ENCODE measurements at regions not wholly inside any gene's neighbourhood (a gene's known extent, or its start where the extent isn't known, plus 50 kb on each side); places are given as distances from the start of the nearest gene placed in this dataset.

DNA sequence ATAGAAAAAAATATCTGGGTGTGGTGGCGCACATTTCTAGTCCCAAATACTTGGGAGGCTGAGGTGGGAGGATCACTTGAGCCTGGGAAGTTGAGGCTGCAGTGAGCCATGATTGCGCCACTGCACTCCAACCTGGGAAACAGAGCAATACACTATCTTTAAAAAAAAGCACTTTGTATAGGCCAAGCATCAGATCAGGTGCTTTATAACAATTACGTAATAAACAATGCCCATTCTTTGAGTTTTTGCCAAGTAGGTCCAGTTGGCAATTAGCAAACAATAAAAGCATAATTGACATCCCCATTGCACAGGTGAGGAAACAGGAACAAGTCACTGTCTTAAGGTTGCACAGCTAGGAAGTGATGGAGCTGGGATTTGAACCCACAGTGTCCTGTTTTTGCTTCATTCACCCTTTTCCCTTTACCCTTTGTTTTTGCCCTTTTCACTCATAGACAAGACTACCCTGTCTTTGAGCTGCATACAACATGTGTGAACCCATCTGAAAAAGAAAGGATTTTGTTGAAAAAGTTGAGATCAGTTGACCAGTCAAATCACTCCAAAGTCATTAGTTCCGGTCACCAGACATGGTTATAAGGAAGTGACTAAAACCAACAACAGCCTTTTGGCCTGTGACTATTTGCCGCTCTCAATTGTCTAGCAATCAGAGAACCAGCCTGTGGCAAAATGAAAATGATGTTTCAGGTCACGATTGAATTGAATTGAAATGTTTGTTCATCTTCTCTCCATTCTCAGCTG, 303.6 kb downstream of the TFAP2C start:
- no peak for DNase-seq

- DNase-seq = no peak
Measured at GRCh38 chr20:56933331-56933698, 304.2 kb downstream of the TFAP2C start.

GRCh38 chr20:56934888-56935287, 305.8 kb downstream of the TFAP2C start:
- no peak for DNase-seq

DNA sequence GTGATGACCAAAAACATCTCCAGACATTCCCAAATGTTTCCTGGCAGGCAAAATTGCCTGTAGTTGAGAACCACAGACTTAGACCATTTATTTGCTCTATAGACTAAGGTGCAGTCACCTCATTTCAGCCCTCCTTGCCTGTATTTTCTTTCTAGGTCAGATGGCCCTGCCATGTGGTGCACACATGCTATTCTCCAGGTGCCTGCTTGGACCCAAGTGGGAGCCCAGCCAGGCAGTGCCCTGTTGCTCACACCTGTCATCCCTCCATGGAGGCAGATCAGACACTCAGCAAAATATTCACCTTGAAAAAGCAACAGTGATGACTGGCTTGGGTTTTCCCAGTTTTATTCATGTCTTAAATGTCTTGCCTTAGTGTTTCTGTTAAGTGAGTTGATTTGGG, 311.4 kb downstream of the TFAP2C start:
- no peak for DNase-seq

- DNase-seq = no peak
Measured at GRCh38 chr20:56941101-56941686, 312.1 kb downstream of the TFAP2C start.

DNA sequence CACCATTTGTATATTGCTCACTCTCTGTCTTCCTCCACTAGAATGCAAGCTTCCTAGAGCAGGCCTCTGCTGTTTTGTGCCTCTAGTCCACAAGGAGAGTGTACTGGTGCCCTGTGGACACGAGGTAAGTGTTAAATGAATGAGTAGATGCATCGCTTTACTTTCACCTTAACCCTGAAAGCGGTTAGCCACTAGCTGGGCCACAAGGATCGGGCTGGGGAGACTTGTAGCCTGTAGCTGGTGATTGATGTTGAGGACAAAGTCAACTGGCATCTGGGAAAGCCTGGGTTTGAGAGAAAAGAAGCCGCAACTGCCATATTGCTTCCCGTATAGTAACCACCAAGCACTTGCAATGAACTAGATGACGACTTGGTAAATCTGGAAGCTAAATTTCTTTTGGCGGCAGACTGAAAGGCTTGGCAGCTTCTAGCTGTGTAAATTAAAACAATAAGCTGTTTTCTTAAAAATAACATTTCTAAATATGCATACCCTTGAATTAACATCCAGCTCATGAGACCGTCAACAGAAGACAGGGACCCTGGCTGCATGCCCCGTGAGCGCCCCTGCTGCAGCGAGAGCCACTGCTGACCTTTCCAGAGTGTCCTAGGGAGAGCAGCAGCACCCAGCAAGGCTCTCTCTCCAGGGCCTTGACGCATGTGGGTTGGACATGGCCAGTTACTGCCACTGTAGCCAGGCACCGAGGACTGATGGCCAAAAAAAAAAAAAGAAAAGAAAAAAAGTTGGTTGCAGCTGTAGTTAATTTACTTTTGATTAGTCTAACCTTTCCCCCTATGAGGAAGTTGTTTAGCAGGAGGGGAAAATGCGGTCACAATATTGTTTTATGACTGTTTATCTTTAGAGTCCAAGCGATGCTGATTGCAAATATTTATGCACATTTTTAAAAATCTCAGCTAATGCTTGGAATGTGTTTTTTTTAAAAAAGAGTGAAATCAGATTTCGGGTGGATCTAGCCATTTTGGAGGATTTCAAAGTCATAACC, 315.1 kb downstream of the TFAP2C start:
- DNase-seq = no peak

DNA sequence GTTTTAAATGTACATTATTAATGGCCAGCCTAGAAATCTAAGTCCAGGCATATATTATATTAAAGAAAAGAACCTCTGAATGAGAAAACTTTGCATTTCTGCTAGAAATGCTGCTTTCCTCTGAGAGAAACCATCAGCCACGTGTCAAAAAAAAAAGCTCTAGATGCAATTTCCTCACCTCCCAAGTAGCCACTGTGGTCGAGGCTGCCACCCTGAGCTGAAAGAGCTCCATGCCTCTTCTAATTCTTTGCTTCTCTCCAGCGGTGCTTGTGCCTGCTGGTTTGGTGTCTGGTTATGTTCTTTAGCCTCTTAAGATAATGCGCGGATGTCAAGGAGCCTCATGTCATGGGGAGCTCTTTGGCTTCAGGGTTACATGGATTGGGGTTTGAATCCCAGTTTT, 316.0 kb downstream of the TFAP2C start:
- DNase-seq = no peak

- no peak for DNase-seq
Measured at GRCh38 chr20:56945901-56946300, 316.8 kb downstream of the TFAP2C start.

DNA sequence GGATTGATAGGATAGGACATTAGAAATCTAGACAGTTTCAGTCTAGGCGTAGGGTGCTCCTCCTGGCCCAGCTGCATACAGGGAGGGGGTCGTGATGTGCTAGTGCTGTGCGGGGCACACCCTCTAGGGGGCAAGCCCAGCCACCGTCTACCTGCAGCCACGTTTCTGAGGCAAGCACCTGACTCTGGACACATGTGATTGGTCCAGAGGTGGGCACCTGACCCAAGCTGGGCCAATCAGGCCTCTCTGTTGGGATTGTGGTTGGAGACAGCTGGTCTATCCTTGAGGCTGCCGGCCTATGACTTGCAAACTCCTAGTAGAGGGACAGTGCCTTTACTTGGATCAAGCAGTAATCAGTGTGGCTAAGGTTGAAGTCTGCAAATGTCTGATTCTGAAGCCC, 317.1 kb downstream of the BMP7 start:
- DNase-seq = no peak

GRCh38 chr20:56952258-56953047, 314.0 kb downstream of the BMP7 start:
- no peak for DNase-seq

- DNase-seq = no peak
Measured at GRCh38 chr20:56953048-56953586, 313.3 kb downstream of the BMP7 start.

DNA sequence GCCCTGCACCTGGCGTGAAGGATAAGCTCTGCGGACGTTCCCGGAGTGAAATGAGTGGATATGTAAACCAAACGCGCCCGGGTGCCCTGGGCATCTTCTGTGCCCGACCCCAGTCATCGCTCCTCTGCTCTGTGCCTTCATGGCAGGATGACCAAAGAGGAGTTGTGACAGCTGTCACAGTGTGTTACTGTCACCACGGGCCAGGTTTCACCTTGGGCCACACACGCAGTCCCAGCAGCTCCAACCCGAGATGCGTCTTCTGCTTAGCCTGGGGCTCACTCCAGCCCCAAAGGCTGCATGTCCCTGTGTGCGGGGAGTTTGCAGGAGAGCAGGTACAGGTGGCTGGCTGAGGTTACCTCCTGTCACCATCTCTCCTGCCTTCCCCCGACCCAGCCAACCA, 311.6 kb downstream of the BMP7 start:
- no peak for DNase-seq

- DNase-seq = no peak
Measured at GRCh38 chr20:56955680-56956079, 310.8 kb downstream of the BMP7 start.

- DNase-seq = no peak
Measured at GRCh38 chr20:56956534-56956933, 309.9 kb downstream of the BMP7 start.

GRCh38 chr20:56957737-56958553, 308.5 kb downstream of the BMP7 start:
- DNase-seq = no peak

DNA sequence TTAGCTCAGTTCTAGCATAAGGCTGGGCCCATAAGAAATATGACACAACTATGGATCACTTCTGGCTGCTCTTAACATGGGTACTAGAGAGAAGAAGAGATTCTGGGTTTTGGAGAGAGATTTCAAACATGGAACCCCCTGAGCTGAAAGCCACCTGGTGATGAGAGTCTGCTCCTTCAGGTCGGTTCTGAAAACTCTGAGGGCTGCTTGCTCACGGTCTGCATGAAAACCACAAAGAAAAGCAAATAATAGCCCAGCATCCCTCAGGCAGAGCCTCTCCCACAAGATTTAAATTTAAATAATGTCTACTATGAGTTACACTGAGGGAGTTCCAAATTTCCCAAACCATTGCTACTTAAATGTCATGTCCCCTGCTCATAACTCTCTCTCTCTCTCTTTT, 301.5 kb downstream of the BMP7 start:
- no peak for DNase-seq

DNA sequence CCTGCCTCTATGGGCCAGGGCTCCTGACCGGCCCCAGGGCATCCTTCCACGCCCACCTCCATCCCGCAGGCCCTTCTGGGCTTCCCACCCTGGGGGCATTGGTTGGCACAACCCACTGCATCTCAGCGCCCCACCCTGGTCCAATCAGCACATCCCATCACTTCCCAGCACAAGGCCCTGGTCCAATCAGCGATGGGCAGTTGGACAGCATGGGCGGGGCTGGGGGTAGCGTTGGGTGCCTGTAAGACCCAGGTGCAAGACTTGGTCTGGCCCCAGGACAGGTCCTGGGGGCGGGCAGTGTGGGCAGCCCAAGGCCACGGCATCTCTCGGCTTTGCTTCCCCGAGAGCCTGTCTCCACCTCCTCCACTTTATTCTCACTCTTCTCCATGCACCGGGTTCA, 298.5 kb downstream of the BMP7 start:
- DNase-seq = no peak

GRCh38 chr20:56968376-56969048, 297.9 kb downstream of the BMP7 start:
- no peak for DNase-seq

- no peak for DNase-seq
Measured at GRCh38 chr20:56974499-56975250, 291.8 kb downstream of the BMP7 start.

- DNase-seq = no peak
Measured at GRCh38 chr20:56975838-56976237, 290.6 kb downstream of the BMP7 start.

Measured in NCI-H510A treated with DMSO at 0.1 percent for 48 hours (cell line).